ENCODE measurements at regions not wholly inside any gene's neighbourhood (a gene's known extent, or its start where the extent isn't known, plus 50 kb on each side); places are given as distances from the start of the nearest gene placed in this dataset.

DNA sequence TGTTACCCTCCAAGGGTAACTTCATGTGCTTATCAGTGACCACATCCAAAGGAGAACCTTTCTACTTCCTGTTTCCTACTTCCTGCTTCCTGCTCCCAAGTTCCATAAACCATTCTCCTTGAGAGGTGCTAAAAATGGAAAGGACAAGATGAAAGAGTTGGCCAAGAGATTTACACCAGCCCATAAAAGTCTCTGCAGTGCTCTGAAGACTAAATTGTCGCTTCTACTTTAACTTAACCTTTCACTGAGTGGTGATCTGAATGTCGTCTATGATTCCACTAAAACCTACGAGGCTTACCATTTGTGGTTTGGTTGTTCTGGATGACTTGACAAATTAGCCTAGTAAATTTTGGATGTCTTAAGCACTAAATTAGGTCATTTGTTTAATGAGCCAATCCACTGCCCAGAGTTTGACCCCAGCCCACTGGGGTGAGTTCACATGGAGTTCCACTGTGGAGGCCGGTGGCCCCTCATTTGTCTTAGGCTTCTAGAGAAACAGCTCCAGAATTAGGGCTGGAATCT, 333.1 kb downstream of the FOXL1 start:
- DNase-seq (no peak), ATAC-seq (no peak)
- TF ChIP-seq CTCF (IDR thresholded peaks at IDR 0.05) = no peak
- H3K4me1 ChIP-seq = no peaks in the 10 kb centered on the region
- H3K9me3 ChIP-seq = no peaks in the 10 kb centered on the region
- peaks cover 13% of the 10 kb centered on the region for H3K27me3 ChIP-seq (ENCODE audit: low read depth)
- intact Hi-C loops (cut with DNase I) = no loop called here
- H3K27ac ChIP-seq = no peak overlapping the region
- no peak overlapping the region for H3K4me3 ChIP-seq
- H3K36me3 ChIP-seq = no peaks in the 10 kb centered on the region

DNA sequence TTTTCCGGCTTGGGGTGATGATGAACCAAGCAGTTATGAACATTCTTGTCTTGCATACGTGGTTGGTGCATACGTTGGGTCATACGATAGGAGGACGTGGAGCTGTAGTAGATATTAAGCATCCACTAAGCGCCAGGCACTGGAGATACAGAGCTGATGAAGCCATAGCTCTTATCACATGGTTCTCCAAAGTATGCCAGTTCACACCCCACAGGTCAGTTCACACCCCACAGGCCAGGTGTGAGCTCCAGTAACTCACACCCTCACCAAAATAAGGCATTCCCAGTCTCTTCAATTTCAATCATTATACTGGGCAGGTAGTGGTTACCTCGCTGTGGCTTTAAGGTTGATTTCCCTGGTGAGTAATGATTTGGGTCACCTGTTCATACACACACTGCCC, 335.5 kb downstream of the FOXL1 start:
- Histone ChIP-seq H3K4me1 (no peaks in the 10 kb centered on the region), H3K9me3 (no peaks in the 10 kb centered on the region), H3K36me3 (no peaks in the 10 kb centered on the region), H3K27ac (no peak overlapping the region), H3K4me3 (no peak overlapping the region), H3K27me3 (ENCODE audit: low read depth) (no peaks in the 10 kb centered on the region)
- TF ChIP-seq CTCF (IDR thresholded peaks at IDR 0.05) = no peak
- intact Hi-C loops (cut with DNase I) = no loop called here
- ATAC-seq (no peak), DNase-seq (no peak)

DNA sequence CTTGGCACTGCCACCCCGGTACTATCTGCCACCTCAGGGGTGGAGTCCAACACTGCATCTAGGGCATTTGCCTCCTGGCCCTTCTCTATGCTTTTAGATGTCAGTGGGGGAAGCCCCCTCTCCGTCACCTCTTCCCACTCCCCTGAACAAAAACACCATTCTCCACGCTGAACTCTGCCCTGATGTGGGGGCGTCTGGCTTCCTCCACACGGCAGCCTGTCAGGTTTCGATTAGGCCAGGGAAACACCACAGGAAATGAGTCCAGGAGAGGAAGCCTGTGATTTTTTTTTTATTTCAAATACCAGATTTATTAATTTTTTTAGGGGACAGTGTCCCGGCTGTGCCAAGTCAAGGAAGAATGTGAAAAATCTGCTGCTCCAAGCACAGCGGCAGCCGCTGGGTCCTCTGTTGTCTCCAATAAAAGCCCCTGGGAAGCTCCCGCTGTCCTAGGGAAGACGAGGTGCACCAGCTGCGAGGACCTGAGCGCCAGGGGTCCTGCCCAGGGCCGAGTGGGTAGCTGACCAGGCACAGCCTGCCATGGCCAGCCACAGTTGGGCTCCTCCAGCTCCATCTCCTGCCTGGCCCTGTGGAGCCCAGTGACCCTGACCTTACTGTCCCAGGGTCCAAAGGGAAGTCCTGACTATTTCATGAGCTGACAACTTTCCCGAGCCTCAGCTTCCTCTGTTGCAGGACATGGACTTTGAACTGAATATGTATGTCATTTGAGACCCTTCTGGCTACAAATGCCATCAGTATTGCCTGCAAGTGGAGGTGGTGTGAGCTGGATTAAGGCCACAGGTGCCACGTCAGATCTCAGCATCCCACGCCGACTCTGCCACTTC, 336.7 kb downstream of the FOXL1 start:
- Histone ChIP-seq H3K4me3 (no peak overlapping the region), H3K9me3 (no peaks in the 10 kb centered on the region), H3K27ac (no peak overlapping the region), H3K36me3 (no peaks in the 10 kb centered on the region), H3K4me1 (no peaks in the 10 kb centered on the region), H3K27me3 (ENCODE audit: low read depth) (no peaks in the 10 kb centered on the region)
- intact Hi-C loops (cut with DNase I) = no loop called here
- DNase-seq (no peak), ATAC-seq (no peak)
- no peak for TF ChIP-seq CTCF (IDR thresholded peaks at IDR 0.05)

- DNase-seq (no peak), ATAC-seq (no peak)
- Histone ChIP-seq H3K4me1 (no peaks in the 10 kb centered on the region), H3K36me3 (no peaks in the 10 kb centered on the region), H3K27ac (no peak overlapping the region), H3K9me3 (no peaks in the 10 kb centered on the region), H3K4me3 (no peak overlapping the region), H3K27me3 (ENCODE audit: low read depth) (no peaks in the 10 kb centered on the region)
- TF ChIP-seq CTCF (IDR thresholded peaks at IDR 0.05) = no peak
- intact Hi-C loops (cut with DNase I) = no loop called here
Observed at GRCh38 chr16:86917471-86918365, 339.4 kb downstream of the FOXL1 start.

DNA sequence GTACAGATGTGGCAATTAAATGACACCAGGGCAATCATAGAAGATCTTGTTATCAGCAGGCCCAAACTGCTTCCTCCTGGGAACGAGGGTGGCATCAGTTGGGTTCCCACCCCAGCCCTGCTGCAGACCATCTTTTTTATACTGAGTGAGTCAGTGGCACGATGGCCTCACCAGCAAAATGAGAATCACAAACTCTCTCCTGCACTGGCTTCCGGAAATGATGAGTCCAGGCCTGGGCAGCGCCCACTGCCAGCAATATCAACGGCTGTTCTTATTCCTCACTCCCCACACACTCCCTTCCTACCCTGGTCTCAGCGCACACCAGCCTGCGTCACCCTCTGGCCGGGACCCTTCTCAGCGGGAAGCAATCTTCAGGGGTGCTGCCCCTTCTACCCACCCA, 340.3 kb downstream of the FOXL1 start:
- no peaks in the 10 kb centered on the region for H3K36me3 ChIP-seq
- no peak for TF ChIP-seq CTCF (IDR thresholded peaks at IDR 0.05)
- no peak overlapping the region for H3K27ac ChIP-seq
- no peak for ATAC-seq
- no peaks in the 10 kb centered on the region for H3K4me1 ChIP-seq
- no peak overlapping the region for H3K4me3 ChIP-seq
- H3K27me3 ChIP-seq (ENCODE audit: low read depth) = peaks cover 1% of the 10 kb centered on the region
- no peaks in the 10 kb centered on the region for H3K9me3 ChIP-seq
- intact Hi-C loops (cut with DNase I) = no loop called here
- DNase-seq = no peak
